AG10803 (cell line): ENCODE measurements at regions not wholly inside any gene's neighbourhood (a gene's known extent, or its start where the extent isn't known, plus 50 kb on each side); places are given as distances from the start of the nearest gene placed in this dataset.

Experiments
- DNase-seq: peaks from one replicate; pipeline ENCODE4 v3.0.0; 2010; ENCODE audit warnings: low read depth
- H3K4me3 ChIP-seq: 2 replicates; pipeline ENCODE4 v1.5.1; 2011; ENCODE audit warnings: mild to moderate bottlenecking, low read length, control low read depth
- TF ChIP-seq, protein P1 (sequence below): conservative IDR thresholded peaks from 2 replicates; pipeline ENCODE4 v1.5.1; 2011; ENCODE audit warnings: mild to moderate bottlenecking, low read length, control low read depth, inconsistent platforms

DNA sequence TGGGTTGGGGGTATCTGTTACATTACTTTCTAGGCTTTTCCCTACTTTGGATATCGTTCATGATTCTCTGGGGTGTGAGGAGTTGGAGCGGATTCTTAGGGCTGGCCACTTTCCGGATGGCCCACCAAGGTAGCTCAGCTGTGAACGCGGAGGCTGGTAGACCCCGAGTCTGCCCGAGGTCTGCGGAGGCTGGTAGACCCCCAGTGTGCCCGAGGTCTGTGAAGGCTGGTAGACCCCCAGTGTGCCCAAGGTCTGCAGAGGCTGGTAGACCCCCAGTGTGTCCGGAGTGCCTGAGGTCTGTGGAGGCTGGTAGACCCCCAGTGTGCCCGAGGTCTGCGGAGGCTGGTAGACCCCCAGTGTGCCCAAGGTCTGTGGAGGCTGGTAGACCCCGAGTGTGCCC, 99.2 kb upstream of the ZNF469 start:
- H3K4me3 ChIP-seq = no peak overlapping the region
- no peak for DNase-seq
- TF ChIP-seq, protein P1, sequence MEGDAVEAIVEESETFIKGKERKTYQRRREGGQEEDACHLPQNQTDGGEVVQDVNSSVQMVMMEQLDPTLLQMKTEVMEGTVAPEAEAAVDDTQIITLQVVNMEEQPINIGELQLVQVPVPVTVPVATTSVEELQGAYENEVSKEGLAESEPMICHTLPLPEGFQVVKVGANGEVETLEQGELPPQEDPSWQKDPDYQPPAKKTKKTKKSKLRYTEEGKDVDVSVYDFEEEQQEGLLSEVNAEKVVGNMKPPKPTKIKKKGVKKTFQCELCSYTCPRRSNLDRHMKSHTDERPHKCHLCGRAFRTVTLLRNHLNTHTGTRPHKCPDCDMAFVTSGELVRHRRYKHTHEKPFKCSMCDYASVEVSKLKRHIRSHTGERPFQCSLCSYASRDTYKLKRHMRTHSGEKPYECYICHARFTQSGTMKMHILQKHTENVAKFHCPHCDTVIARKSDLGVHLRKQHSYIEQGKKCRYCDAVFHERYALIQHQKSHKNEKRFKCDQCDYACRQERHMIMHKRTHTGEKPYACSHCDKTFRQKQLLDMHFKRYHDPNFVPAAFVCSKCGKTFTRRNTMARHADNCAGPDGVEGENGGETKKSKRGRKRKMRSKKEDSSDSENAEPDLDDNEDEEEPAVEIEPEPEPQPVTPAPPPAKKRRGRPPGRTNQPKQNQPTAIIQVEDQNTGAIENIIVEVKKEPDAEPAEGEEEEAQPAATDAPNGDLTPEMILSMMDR = no peak

DNA sequence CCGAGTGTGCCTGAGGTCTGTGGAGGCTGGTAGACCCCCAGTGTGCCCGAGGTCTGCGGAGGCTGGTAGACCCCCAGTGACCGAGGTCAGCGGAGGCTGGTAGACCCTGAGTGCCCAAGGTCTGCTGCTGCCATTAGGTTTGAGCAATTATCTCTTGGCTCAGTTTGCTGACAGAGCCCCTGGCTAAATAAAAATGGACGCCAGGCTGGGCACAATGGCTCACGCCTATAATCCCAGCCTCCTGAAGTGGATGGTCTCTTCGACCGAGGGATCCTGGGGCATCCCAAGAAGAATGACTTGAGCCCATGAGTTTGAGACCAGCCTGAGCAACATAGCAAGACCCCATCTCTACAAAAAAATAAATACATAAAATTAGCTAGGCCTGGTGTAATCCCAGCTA, 98.7 kb upstream of the ZNF469 start:
- H3K4me3 ChIP-seq = no peak overlapping the region
- TF ChIP-seq, protein P1 = no peak
- DNase-seq = no peak

DNA sequence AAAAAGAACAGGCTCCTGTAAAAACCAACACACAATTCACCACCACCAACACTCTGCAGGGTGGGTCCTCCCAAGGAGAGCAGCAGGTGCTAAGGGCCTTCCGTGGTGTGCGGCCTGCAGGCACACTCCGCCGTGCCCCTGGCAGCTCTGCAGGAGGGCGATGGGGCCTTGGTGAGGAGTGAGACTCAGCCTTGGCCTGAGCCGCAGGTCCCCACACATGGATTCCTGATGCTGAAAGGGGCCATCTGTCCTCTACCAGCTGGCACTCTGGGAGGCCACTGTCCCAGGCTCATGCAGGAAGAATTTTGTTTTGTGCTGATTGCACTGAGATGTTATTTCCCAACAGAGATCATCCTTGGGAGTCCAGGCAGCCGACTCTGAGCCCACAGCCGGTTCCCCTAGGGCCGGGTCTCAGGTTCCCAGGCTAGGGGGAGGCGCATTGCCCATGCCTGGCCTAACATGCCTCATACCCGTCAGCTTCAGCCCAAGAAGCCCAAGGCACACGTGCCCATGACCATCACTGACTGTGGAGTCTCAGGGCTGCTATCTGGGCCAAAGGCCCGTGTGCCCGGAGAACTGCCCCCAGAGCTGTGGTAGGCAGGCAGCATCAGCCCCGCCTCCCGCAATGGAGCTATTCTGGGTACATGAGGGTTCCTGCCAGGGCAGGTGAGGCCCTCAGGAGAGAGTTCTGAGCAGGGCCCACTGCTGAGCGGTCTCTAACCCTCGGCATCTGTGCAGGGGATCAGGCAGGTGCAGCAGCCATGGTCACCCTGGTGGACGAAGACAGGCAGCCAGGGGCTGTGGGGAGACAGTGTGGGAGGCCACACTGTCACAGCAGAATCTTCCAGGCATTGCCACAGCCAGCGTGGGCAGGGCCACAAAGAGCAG, 97.9 kb upstream of the ZNF469 start:
- H3K4me3 ChIP-seq = no peak overlapping the region
- DNase-seq = peak; percentile 40
- TF ChIP-seq, protein P1 = no peak

DNA sequence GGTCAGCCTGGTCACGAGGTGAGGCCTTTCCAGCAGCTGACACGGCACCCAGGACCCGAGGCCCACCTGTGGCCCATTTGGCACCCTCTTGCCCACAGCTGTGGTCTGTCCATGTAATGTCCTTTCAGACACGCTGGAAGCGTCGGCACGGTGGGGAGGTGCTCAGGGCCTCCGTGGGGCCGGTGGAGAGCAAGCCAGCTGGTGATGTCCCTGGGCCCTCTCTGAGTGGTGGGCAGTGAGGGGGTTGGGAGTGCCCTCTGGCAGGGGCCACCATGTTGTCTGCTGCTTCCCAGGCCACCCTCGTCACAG, 97.3 kb upstream of the ZNF469 start:
- TF ChIP-seq, protein P1 = no peak
- no peak overlapping the region for H3K4me3 ChIP-seq
- no peak for DNase-seq

- H3K4me3 ChIP-seq = no peak overlapping the region
- DNase-seq = no peak
- TF ChIP-seq, protein P1 = no peak
Measured at GRCh38 chr16:88286301-88286923, 96.3 kb upstream of the ZNF469 start.

GRCh38 chr16:88287219-88287618, 95.5 kb upstream of the ZNF469 start:
- TF ChIP-seq, protein P1 = peak; percentile 49
- no peak for DNase-seq
- H3K4me3 ChIP-seq = no peak overlapping the region

GRCh38 chr16:88288303-88288702, 94.5 kb upstream of the ZNF469 start:
- TF ChIP-seq, protein P1 = no peak
- no peak for DNase-seq
- H3K4me3 ChIP-seq = no peak overlapping the region
